ENCODE measurements at regions not wholly inside any gene's neighbourhood (a gene's known extent, or its start where the extent isn't known, plus 50 kb on each side); places are given as distances from the start of the nearest gene placed in this dataset.
"Not testable (repeated sequence)": the region's sequence is repeated elsewhere in the genome, so short reads cannot be mapped to it uniquely, and the experiment has no call there.

- DNase-seq: no peak
Observed at GRCh38 chr9:75687359-75687953, 203.0 kb upstream of the PCSK5 start.

- not testable (repeated sequence) for DNase-seq
Observed at GRCh38 chr9:75690551-75690950, 199.9 kb upstream of the PCSK5 start.

DNA sequence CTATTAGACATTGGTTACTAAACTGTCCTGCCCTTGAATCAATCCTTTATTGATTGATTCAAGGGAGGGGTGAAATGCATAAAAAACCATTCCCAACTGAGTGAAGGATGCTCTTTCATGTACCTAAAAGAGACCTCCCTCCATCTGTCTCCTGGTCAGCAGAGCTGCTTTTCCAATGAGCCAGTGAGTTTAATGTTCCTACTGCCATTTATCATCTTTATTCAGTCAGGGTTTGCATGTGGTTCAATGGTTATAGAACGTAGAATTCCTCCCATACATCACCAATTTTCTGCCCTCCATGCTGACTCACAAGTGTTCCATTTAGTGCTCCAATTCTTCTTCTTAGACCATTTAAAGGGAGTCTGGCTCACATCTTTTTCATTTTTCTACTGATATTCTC, 199.1 kb upstream of the PCSK5 start:
- no peak for DNase-seq

DNA sequence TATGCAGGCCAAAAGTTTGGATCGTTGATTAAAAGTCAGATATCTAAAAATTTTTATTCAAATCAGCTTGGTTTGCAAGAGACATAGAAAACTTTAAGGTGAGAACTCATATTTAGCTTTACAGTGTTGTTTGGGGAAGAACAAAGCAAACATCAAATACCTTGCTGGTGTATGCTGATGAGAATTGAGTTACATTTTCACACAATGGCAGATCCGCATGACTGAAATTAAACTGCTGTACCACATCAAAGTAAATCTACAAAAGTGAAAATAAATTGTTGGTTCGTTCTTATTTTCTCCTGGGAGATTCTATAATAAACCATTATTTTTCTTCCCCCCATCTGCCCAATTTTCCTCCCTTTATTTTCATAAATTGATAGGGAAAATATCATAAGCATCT, 198.2 kb upstream of the PCSK5 start:
- DNase-seq: no peak

DNA sequence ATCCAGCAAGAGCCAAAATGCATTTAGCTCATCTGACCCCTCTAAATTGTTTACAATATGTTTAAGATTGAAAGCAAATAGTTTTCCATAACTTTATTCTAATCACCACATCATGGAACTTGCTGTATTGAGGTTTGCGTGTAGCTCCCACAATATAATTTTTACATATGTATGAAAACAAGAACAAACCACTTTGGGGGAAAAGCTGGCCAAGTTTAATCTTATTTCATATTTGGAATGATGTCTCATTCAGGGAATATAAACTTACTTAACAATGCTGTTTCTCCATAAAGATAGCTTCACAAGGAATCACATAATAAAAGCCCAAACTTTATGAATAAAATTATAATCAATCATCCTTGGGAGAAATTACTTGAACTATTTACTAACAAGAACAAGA, 194.6 kb upstream of the PCSK5 start:
- DNase-seq: no peak

DNA sequence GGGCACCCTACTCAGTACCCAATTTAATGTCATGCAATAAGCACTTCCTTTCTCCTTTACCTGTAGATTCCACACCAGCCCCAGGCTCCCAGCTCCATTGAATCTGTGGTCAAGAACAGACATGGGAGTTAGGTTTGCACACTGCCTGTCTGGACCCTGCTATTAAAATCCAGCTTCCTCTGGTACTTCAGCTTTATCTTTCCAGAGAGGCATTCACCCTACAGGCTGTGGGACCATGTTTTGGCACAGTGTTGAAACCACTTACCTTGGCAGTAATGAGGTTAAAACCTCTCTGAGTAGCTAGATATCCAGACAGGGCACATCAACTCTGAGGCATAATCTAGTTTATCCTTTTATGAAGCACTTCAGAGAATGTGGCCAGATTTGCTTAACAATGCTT, 191.5 kb upstream of the PCSK5 start:
- DNase-seq: no peak

DNA sequence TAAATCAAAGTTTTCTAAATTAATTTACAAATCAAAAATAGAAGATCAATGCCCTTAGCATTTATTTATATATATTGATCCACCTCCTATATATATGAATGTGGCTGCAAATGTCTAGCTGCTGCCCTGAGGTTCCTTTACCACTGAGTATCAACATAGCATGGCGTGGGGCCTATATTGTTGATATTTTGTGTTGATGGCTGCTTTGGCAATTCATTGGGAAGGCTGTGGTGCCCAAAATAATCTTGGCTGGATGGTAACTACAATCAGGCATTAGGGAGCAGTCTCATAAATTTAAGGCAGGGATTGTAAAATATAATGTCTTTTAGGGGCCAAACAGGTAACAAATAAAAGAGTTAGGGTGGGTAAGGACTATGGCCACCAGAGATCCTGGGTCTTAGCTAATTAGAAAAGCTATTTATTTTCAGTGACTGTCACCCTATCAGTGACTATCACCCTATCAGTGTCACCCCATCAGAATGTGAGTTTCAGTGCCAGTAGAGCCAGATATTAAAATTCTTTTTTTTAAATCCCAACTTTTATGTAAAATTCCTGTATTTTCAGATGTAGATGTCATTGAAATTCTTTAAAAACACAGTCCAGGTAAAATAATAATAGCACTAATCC, 190.7 kb upstream of the PCSK5 start:
- DNase-seq: no peak

GRCh38 chr9:75700252-75700640, 190.2 kb upstream of the PCSK5 start:
- no peak for DNase-seq

DNA sequence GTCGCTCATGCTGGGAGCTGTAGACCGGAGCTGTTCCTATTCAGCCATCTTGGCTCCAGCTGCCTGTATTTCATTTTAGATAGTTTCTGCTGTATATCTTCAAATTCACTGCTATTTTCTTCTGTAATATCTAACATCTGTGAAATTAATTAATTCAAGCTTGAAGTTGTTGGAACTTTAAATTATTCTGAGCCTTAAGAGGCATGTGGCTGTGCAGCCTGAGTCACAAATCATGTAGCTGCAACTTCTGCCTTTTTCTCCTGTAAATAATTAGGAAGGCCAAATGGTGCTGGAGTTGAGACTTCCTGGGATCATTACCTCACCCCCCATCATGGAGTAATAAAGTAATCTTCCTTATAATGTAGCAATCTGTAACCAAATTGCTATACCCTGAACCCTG, 183.3 kb upstream of the PCSK5 start:
- DNase-seq: no peak

DNA sequence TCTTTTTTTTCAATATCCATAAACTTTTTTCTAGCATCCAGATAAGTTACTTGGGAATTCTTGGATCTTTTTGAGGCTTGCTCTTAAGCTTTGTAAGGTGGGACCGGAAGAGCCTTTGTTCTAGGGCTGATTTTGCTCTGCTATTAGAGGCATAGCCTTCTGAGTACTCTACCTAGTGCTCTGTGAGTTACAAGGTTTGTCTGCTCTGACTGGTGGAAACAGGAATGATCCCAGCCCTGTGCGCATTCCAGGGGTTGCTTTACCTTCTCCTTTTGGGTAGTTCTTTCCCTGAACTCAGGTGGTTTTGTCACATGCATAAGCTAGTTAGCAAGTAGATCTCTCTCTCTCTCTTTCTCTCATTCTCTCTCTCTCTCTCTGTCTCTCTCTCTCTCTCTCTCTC, 180.8 kb upstream of the PCSK5 start:
- DNase-seq: no peak

DNA sequence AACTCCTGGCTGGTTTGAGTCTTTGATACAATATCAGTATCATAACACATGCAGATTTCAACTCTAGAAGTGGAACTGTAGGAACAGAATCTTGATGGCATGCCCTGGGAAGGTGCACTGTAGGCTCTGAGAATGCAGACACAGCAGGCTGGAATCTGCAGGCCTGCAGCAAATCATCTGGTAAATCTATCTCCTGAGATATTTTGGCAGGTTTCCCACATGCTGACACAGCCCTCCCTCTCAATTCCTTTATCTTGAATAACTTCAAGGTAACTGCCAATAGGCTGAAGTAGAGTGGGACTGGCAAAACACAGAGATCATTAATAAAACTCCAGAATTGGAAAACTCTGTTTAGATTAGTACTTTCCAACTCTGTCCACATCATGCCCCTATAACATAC, 177.8 kb upstream of the PCSK5 start:
- no peak for DNase-seq

- no peak for DNase-seq
Observed at GRCh38 chr9:75713335-75713734, 177.1 kb upstream of the PCSK5 start.

DNA sequence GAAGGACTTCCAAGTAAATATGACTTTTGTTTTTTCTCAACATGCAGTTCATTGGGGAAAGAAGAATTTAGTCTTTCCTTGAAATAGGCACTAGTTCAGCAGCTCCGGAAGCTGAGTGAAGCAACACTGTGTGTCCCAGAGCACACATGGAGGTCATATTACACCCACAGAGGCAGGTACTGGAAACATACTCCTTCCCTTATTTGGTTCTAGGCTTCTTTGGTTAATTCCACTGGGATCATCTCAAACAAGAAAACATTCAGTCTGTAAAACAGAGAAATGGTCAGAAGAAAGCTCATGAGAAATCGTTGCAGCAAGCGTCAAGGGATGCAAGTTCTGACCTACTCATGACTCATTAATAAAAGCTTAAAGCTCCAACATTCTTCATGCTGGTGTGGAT, 175.1 kb upstream of the PCSK5 start:
- DNase-seq: no peak

DNA sequence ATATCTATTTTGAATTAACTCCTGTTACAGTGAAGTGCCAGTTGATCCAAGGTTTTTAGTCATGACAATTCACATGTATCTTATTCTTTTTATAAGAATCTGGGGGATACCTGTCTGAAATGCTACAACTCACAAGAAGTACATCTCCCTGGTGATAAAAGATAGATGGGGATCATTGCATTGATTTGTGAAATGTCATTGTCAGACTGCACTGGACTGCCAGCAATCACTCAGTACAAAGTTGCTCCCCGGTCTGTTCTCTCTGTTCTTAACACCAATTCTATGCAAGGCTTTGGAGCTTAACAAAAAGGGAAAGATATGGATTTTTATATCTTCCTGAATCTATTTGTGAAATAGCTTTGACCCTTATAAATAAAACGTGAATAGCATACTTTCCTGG, 171.8 kb upstream of the PCSK5 start:
- no peak for DNase-seq

DNA sequence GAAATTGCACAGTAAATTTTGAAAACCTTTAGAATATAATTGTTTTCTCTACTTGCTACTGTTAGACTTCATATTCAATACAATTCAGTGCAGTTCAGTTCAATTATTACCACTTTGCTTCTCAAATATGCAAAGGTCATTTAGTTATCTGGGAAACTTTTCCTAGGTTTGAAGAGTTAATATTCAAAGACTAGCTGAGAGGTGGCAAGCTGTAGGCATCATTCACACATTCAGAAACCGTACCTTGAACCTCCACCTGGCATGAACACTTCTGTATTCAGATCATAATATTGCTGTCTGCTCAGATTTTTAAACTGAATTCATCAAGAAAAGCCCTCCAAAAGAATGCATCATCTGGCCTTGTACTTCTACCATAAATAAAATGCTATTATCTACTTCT, 162.1 kb upstream of the PCSK5 start:
- DNase-seq: no peak

DNA sequence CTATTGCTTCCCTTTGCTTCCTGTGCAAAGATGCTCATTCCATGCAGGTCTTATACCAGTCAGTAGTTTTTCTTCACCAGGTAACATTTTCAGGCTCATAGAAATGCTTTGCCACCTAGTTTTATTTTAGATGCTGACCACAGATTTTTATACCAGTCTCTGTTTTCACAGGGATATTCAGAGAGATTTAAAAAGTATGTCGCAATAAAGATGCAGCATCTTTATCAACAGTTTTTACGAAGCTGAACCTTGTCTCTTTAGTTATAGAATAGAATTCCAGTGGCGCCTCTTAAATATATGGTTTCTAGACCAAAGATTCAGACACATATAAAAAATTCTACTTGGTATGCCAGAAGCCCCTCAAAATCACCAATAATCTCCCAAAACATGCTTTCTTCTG, 155.7 kb upstream of the PCSK5 start:
- no peak for DNase-seq

GRCh38 chr9:75739884-75740611, 150.4 kb upstream of the PCSK5 start:
- no peak for DNase-seq

DNA sequence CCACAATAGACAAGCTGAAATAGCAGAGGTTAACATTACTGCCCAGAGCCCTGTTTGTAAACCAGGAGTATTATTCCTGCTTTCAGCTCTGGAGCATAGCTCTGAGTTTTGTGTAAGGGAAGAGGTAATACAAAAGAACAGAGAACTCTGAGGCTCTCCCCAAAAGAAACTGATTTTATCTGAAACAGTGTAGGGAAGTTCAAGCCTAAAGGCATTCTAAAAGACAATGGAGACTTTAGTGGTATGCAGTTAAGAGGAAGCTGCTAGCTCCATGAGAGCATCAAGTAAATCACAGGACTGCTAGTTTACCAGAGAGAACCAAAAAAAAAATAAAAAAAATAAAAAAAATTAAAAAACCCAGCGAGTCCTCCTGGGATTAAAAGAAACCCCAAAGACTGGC, 146.6 kb upstream of the PCSK5 start:
- no peak for DNase-seq

- no peak for DNase-seq
Observed at GRCh38 chr9:75754080-75754479, 136.4 kb upstream of the PCSK5 start.

GRCh38 chr9:75775166-75775565, 115.3 kb upstream of the PCSK5 start:
- DNase-seq: no peak

- no peak for DNase-seq
Observed at GRCh38 chr9:75775966-75776691, 114.3 kb upstream of the PCSK5 start.

DNA sequence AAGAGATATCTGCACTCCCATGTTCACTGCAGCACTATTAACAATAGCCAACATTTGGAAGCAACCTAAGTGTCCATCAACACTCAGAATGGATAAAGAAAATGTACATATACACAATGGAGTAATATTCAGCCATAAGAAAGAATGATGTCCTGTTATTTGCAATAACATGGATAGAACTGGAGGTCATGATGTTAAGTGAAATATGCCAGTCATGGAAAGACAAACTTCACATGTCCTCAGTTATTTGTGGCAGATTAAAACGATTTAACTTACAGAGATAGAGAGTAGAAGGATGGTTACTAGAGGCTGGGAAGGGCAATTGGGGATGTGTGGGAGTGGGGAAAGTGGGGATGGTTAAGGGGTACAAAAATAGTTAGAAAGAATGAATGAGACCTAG, 110.3 kb upstream of the PCSK5 start:
- DNase-seq: no peak

DNA sequence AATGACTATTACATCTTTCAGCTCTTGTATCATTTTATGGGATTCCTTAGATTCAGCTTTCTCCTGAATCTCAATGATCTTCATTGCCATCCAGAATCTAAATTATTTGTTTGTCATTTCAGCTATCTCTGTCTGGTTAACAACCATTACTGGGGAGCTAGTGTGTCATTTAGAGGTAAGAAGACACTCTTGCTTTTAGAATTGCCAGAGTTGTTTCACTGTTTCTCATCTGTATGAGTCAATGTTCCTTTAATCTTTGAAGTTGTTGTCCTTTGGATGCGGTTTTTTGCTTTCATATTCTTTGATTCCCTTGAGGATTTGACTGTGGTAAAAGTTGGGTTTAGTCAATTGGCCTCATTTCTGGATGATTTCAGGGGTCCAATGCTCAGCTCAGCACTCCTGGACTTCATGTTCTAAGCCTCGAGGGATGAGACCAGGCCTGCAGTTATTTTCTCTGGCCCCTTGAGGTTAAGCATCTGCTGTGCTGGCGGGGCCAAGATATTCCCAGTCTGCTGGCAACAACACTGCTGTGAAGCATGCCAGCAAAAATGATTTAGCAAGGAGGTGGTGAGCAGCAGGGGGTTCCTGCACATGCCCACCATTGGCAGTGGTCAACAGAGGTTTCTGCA, 102.4 kb upstream of the PCSK5 start:
- no peak for DNase-seq
